ENCODE measurements at regions not wholly inside any gene's neighbourhood (a gene's known extent, or its start where the extent isn't known, plus 50 kb on each side); places are given as distances from the start of the nearest gene placed in this dataset.

DNA sequence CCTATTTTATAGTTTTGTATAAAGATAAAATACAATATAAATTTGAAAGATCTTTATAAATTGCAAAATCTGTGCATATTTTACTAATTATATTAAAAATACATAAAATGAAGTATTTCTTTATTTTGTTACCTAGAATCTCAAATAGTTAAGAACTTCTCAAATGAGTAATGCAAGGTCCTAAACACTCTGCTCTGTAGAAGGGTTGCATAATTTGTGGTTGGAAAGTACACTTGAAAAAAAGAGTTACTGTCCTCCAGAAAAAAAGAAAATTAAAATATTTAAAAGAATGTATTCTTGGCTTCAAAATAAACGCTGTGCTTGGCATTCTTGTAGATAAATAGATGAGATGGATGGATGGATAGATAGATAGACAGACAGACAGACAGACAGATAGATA is 428.8 kb upstream of the CDH6 start:
- DNase-seq (no peak), ATAC-seq (no peak)
- Mint-ChIP-seq H3K27ac (no peak overlapping the region), H3K4me3 (no peak overlapping the region), H3K27me3 (ENCODE audit: low read depth in 2 of 2) (no peaks in the 10 kb centered on the region), H3K36me3 (peaks cover 6% of the 10 kb centered on the region), H3K9me3 (peaks cover 11 to 12% of the 10 kb centered on the region in 2 donors), H3K4me1 (no peaks in the 10 kb centered on the region)
- Histone ChIP-seq H3K4me3 (ENCODE audit: low read length) (no peak overlapping the region), H3K27ac (ENCODE audit: low read length) (no peak overlapping the region), H3K27me3 (ENCODE audit: control insufficient read depth, insufficient read depth, low read length) (no peaks in the 10 kb centered on the region), H3K4me1 (ENCODE audit: control insufficient read depth, insufficient read depth, low read length) (no peaks in the 10 kb centered on the region), H3K9me3 (ENCODE audit: control insufficient read depth, insufficient read depth, low read length) (peaks cover 2% of the 10 kb centered on the region), H3K36me3 (ENCODE audit: control insufficient read depth, insufficient read depth, low read length) (no peaks in the 10 kb centered on the region)
- WGBS (ENCODE audit: insufficient coverage): 33% methylated on average over 1 of the region's 1 CpG
- intact Hi-C loops (cut with micrococcal nuclease): no loop called here
- no peak for TF ChIP-seq CTCF (IDR thresholded peaks at IDR 0.05)

GRCh38 chr5:30759731-30760130 is 433.8 kb upstream of the CDH6 start:
- Mint-ChIP-seq H3K27me3 (ENCODE audit: low read depth in 2 of 2) (no peaks in the 10 kb centered on the region), H3K9me3 (peaks cover 13 to 17% of the 10 kb centered on the region in 2 donors), H3K4me1 (no peaks in the 10 kb centered on the region), H3K4me3 (no peak overlapping the region), H3K36me3 (peaks cover 19% of the 10 kb centered on the region), H3K27ac (no peak overlapping the region)
- WGBS (ENCODE audit: insufficient coverage): no CpG with 5 or more reads among the region's 3 CpGs
- Histone ChIP-seq H3K4me1 (ENCODE audit: control insufficient read depth, insufficient read depth, low read length) (no peaks in the 10 kb centered on the region), H3K36me3 (ENCODE audit: control insufficient read depth, insufficient read depth, low read length) (no peaks in the 10 kb centered on the region), H3K4me3 (ENCODE audit: low read length) (no peak overlapping the region), H3K27me3 (ENCODE audit: control insufficient read depth, insufficient read depth, low read length) (no peaks in the 10 kb centered on the region), H3K27ac (ENCODE audit: low read length) (no peak overlapping the region), H3K9me3 (ENCODE audit: control insufficient read depth, insufficient read depth, low read length) (peaks cover 2% of the 10 kb centered on the region)
- DNase-seq (no peak), ATAC-seq (no peak)
- TF ChIP-seq CTCF (IDR thresholded peaks at IDR 0.05): no peak
- intact Hi-C loops (cut with micrococcal nuclease): no loop called here

DNA sequence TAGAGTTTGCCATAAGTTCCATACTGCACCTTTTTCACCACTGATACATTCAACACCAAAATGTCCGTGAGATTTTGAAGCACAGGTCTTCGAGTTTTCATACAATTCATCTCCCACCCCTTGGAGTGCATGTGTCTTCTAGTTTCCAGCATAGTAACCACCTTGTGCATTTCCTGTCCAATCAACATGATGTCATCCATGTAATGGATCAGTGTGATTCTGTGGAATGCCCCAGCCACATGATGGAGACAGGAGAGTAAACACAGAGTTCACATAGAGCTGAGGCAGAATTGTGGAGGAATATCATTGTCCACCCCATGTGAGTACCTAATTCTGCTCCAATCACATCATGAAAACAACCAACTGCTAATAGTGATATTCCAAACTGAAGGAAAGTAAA is 441.5 kb upstream of the CDH6 start:
- 76% methylated on average over 2 of the region's 2 CpGs for WGBS (ENCODE audit: insufficient coverage)
- intact Hi-C loops (cut with micrococcal nuclease): no loop called here
- Mint-ChIP-seq H3K4me1 (no peaks in the 10 kb centered on the region), H3K27ac (no peak overlapping the region), H3K9me3 (peaks cover 12 to 13% of the 10 kb centered on the region in 2 donors), H3K36me3 (no peaks in the 10 kb centered on the region), H3K27me3 (ENCODE audit: low read depth in 2 of 2) (no peaks in the 10 kb centered on the region), H3K4me3 (no peak overlapping the region)
- no peaks in the 10 kb centered on the region for H3K27me3 ChIP-seq (ENCODE audit: control insufficient read depth, insufficient read depth, low read length)
- H3K36me3 ChIP-seq (ENCODE audit: control insufficient read depth, insufficient read depth, low read length): no peaks in the 10 kb centered on the region
- no peak overlapping the region for H3K27ac ChIP-seq (ENCODE audit: low read length)
- no peak overlapping the region for H3K4me3 ChIP-seq (ENCODE audit: low read length)
- no peaks in the 10 kb centered on the region for H3K4me1 ChIP-seq (ENCODE audit: control insufficient read depth, insufficient read depth, low read length)
- ATAC-seq (no peak), DNase-seq (no peak)
- H3K9me3 ChIP-seq (ENCODE audit: control insufficient read depth, insufficient read depth, low read length): no peaks in the 10 kb centered on the region
- TF ChIP-seq CTCF (IDR thresholded peaks at IDR 0.05): no peak

- no peaks in the 10 kb centered on the region for H3K4me1 Mint-ChIP-seq
- 78% methylated on average over 2 of the region's 2 CpGs for WGBS (ENCODE audit: insufficient coverage)
- H3K27ac Mint-ChIP-seq: no peak overlapping the region
- no peak overlapping the region for H3K4me3 ChIP-seq (ENCODE audit: low read length)
- DNase-seq: no peak
- no peaks in the 10 kb centered on the region for H3K27me3 ChIP-seq (ENCODE audit: control insufficient read depth, insufficient read depth, low read length)
- H3K36me3 ChIP-seq (ENCODE audit: control insufficient read depth, insufficient read depth, low read length): no peaks in the 10 kb centered on the region
- H3K27me3 Mint-ChIP-seq (ENCODE audit: low read depth in 2 of 2): no peaks in the 10 kb centered on the region
- TF ChIP-seq CTCF (IDR thresholded peaks at IDR 0.05): no peak
- H3K9me3 Mint-ChIP-seq: peaks cover 7 to 10% of the 10 kb centered on the region in 2 donors
- no peak overlapping the region for H3K4me3 Mint-ChIP-seq
- intact Hi-C loops (cut with micrococcal nuclease): no loop called here
- ATAC-seq: no peak
- no peaks in the 10 kb centered on the region for H3K36me3 Mint-ChIP-seq
- H3K27ac ChIP-seq (ENCODE audit: low read length): no peak overlapping the region
- no peaks in the 10 kb centered on the region for H3K9me3 ChIP-seq (ENCODE audit: control insufficient read depth, insufficient read depth, low read length)
- H3K4me1 ChIP-seq (ENCODE audit: control insufficient read depth, insufficient read depth, low read length): no peaks in the 10 kb centered on the region
Measured at GRCh38 chr5:30749971-30750370, 443.5 kb upstream of the CDH6 start.
